Nephron progenitor cell (in vitro differentiated cells): ENCODE measurements at regions not wholly inside any gene's neighbourhood (a gene's known extent, or its start where the extent isn't known, plus 50 kb on each side); places are given as distances from the start of the nearest gene placed in this dataset.
"Not testable (repeated sequence)": the region's sequence is repeated elsewhere in the genome, so short reads cannot be mapped to it uniquely, and the experiment has no call there.

ENCODE experiments used
- DNase-seq: peaks from one replicate; pipeline ENCODE4 v3.0.0; 2021
- H3K27ac Mint-ChIP-seq: 2 replicates; pipeline ENCODE4 v1.8.0; 2021; ENCODE audit warnings: mild to moderate bottlenecking, moderate library complexity, mixed read lengths
- H3K27me3 Mint-ChIP-seq: 2 replicates; pipeline ENCODE4 v1.8.0; 2021; ENCODE audit warnings: mild to moderate bottlenecking, low read depth, mixed read lengths; ENCODE audit not compliant: poor library complexity
- H3K36me3 Mint-ChIP-seq: 2 replicates; pipeline ENCODE4 v1.8.0; 2021; ENCODE audit warnings: low read depth, mixed read lengths
- H3K4me1 Mint-ChIP-seq: 2 replicates; pipeline ENCODE4 v1.8.0; 2021; ENCODE audit warnings: mixed read lengths
- H3K4me3 Mint-ChIP-seq: 2 replicates; pipeline ENCODE4 v1.8.0; 2021; ENCODE audit warnings: mild to moderate bottlenecking, moderate library complexity, mixed read lengths
- H3K9me3 Mint-ChIP-seq: 2 replicates; pipeline ENCODE4 v1.8.0; 2021; ENCODE audit warnings: mild to moderate bottlenecking, moderate library complexity, mixed read lengths
- CTCF ChIP-seq: fragments of 200-600 bp; sonication (generic); IDR thresholded peaks from 2 replicates; pipeline ENCODE4 v1.5.0; 2021; ENCODE audit warnings: antibody characterized with exemption

- Mint-ChIP-seq H3K27ac (no peak overlapping the region), H3K4me1 (no peaks in the 10 kb centered on the region), H3K27me3 (no peaks in the 10 kb centered on the region), H3K36me3 (no peaks in the 10 kb centered on the region), H3K9me3 (no peaks in the 10 kb centered on the region), H3K4me3 (no peak overlapping the region)
- no peak for TF ChIP-seq CTCF
- no peak for DNase-seq
These were observed 175.6 kb upstream of the CCNG1 start for GRCh38 chr5:163261647-163262269.

- not testable (repeated sequence) for H3K36me3 Mint-ChIP-seq, H3K27ac Mint-ChIP-seq, H3K4me3 Mint-ChIP-seq, H3K9me3 Mint-ChIP-seq, H3K27me3 Mint-ChIP-seq, H3K4me1 Mint-ChIP-seq, DNase-seq
These were observed 171.1 kb upstream of the CCNG1 start for GRCh38 chr5:163266249-163266648.

- DNase-seq = no peak
- H3K27me3 Mint-ChIP-seq = no peaks in the 10 kb centered on the region
- TF ChIP-seq CTCF = peak; percentile 26
- H3K4me1 Mint-ChIP-seq = peaks cover 9% of the 10 kb centered on the region
- no peaks in the 10 kb centered on the region for H3K36me3 Mint-ChIP-seq
- no peak overlapping the region for H3K4me3 Mint-ChIP-seq
- no peak overlapping the region for H3K27ac Mint-ChIP-seq
- H3K9me3 Mint-ChIP-seq = no peaks in the 10 kb centered on the region
These were observed 167.8 kb upstream of the CCNG1 start for GRCh38 chr5:163269624-163270023.

GRCh38 chr5:163276466-163276865 lies 160.9 kb upstream of the CCNG1 start:
- no peaks in the 10 kb centered on the region for H3K36me3 Mint-ChIP-seq
- H3K9me3 Mint-ChIP-seq = no peaks in the 10 kb centered on the region
- H3K27ac Mint-ChIP-seq = no peak overlapping the region
- H3K4me1 Mint-ChIP-seq = no peaks in the 10 kb centered on the region
- H3K27me3 Mint-ChIP-seq = no peaks in the 10 kb centered on the region
- no peak for DNase-seq
- TF ChIP-seq CTCF = no peak
- H3K4me3 Mint-ChIP-seq = no peak overlapping the region

- DNase-seq, H3K4me3 Mint-ChIP-seq, H3K27ac Mint-ChIP-seq, H3K36me3 Mint-ChIP-seq, H3K9me3 Mint-ChIP-seq, H3K4me1 Mint-ChIP-seq, H3K27me3 Mint-ChIP-seq: not testable (repeated sequence)
These were observed 156.5 kb upstream of the CCNG1 start for GRCh38 chr5:163280897-163281296.

- no peaks in the 10 kb centered on the region for H3K36me3 Mint-ChIP-seq
- H3K9me3 Mint-ChIP-seq = peaks cover 4% of the 10 kb centered on the region
- TF ChIP-seq CTCF = no peak
- no peak overlapping the region for H3K27ac Mint-ChIP-seq
- H3K4me3 Mint-ChIP-seq = no peak overlapping the region
- H3K27me3 Mint-ChIP-seq = no peaks in the 10 kb centered on the region
- no peaks in the 10 kb centered on the region for H3K4me1 Mint-ChIP-seq
- no peak for DNase-seq
These were observed 155.9 kb upstream of the CCNG1 start for GRCh38 chr5:163281512-163281911.

GRCh38 chr5:163293836-163294235 lies 143.6 kb upstream of the CCNG1 start:
- H3K4me1 Mint-ChIP-seq = no peaks in the 10 kb centered on the region
- TF ChIP-seq CTCF = no peak
- no peak for DNase-seq
- no peak overlapping the region for H3K27ac Mint-ChIP-seq
- H3K27me3 Mint-ChIP-seq = no peaks in the 10 kb centered on the region
- no peaks in the 10 kb centered on the region for H3K9me3 Mint-ChIP-seq
- H3K36me3 Mint-ChIP-seq = no peaks in the 10 kb centered on the region
- H3K4me3 Mint-ChIP-seq = no peak overlapping the region
